K562 (cell line): ENCODE measurements at regions not wholly inside any gene's neighbourhood (a gene's known extent, or its start where the extent isn't known, plus 50 kb on each side); places are given as distances from the start of the nearest gene placed in this dataset.

Experiments
- ATAC-seq: fragments of 200-7000 bp; cut with Tn5 transposase; 3 replicates; pipeline ENCODE4 v1.9.1; 2020; ENCODE audit warnings: moderate library complexity
- BruUV-seq: library from RNA; stranded (reverse); fragments of 400-500 nt; replicated peaks from 2 replicates; lab custom pipeline; 2021; lab: Mats Ljungman, UMichigan
- CTCF ChIA-PET: fragments of 300-600 bp; formaldehyde crosslinking; extraction: SDS; loops from one replicate; lab custom pipeline; 2021; ENCODE audit warnings: low intra/inter-chr PET ratio; lab: Yijun Ruan, JAX
- POLR2A ChIA-PET: fragments of 300-600, 350-650 bp; sonication (Branson Sonifier 250); formaldehyde crosslinking; extraction: SDS; loops from one replicate; lab custom pipeline; 2021; ENCODE audit warnings: antibody characterized with exemption, inconsistent platforms; lab: Yijun Ruan, JAX
- DNase-seq, 4 experiments: peaks; one replicate each; pipeline versions ENCODE4 v3.0.0 to v3.0.0-alpha.2; 2011 to 2018; ENCODE audit warnings: low spot score in 3 of 4, mixed read lengths in 3 of 4; ENCODE audit errors: extremely low read depth in 1 of 4
- FAIRE-seq: peaks from 2 replicates; lab custom pipeline; 2011; peaks lifted over from hg19 to GRCh38; lab: Jason Lieb, UNC
- H2AFZ ChIP-seq: 2 replicates; pipeline ENCODE4 v1.6.0; 2011; ENCODE audit warnings: low read depth, low read length, control low read depth, inconsistent platforms
- H3K27ac ChIP-seq: fragments of 200-600 bp; 3 replicates; pipeline ENCODE4 v1.8.0; 2011; ENCODE audit warnings: low read depth, mild to moderate bottlenecking, control low read depth, inconsistent platforms, low read length, moderate library complexity, mixed read lengths; ENCODE audit errors: extremely low read depth
- H3K27me3 ChIP-seq, 2 experiments: fragments of 300-600 bp in 1 of 2; 2 replicates in 1 of 2; 3 replicates in 1 of 2; pipeline versions ENCODE4 v1.6.0 to v1.8.0; 2011; ENCODE audit warnings: inconsistent platforms in 2 of 2, low read length in 2 of 2, mild to moderate bottlenecking in 1 of 2, mixed read lengths in 1 of 2, moderate library complexity in 1 of 2; ENCODE audit not compliant: control insufficient read depth in 2 of 2, insufficient read depth in 2 of 2
- H3K36me3 ChIP-seq: fragments of 300-600 bp; 3 replicates; pipeline ENCODE4 v1.8.0; 2011; ENCODE audit warnings: mild to moderate bottlenecking, low read length, inconsistent platforms; ENCODE audit not compliant: control insufficient read depth, insufficient read depth
- H3K4me1 ChIP-seq, 2 experiments: fragments of 200-600 bp in 1 of 2; replicated peaks in 1 of 2; 2 replicates in 1 of 2; 3 replicates in 1 of 2; pipeline versions ENCODE4 v1.5.1 to v1.8.0; 2011; ENCODE audit warnings: inconsistent platforms in 2 of 2, low read length in 2 of 2, mild to moderate bottlenecking in 1 of 2, mixed read lengths in 1 of 2, moderate library complexity in 1 of 2; ENCODE audit not compliant: control insufficient read depth in 2 of 2, insufficient read depth in 2 of 2
- H3K4me2 ChIP-seq: 2 replicates; pipeline ENCODE4 v1.6.1; 2011; ENCODE audit warnings: low read length, control low read depth, inconsistent platforms, mixed read lengths; ENCODE audit not compliant: insufficient read depth
- H3K4me3 ChIP-seq: fragments of 200-600 bp; sonication (generic), shearing (Covaris generic); 2 replicates; pipeline ENCODE4 v1.5.1; 2016; ENCODE audit warnings: control low read depth, inconsistent platforms
- H3K79me2 ChIP-seq: fragments of 200-600 bp; 3 replicates; pipeline ENCODE4 v1.8.0; 2011; ENCODE audit warnings: low read length, inconsistent platforms; ENCODE audit not compliant: control insufficient read depth, insufficient read depth
- H3K9ac ChIP-seq, 2 experiments: 2 replicates each; pipeline versions ENCODE4 v1.6.0 to v1.6.1; 2011; ENCODE audit warnings: low read depth in 2 of 2, low read length in 2 of 2, control low read depth in 1 of 2, inconsistent platforms in 1 of 2, mild to moderate bottlenecking in 1 of 2, mixed read lengths in 1 of 2; ENCODE audit not compliant: insufficient read depth in 1 of 2
- H3K9me1 ChIP-seq: one replicate; pipeline ENCODE4 v1.6.0; 2011; ENCODE audit warnings: inconsistent platforms, mild to moderate bottlenecking, low read length, moderate library complexity; ENCODE audit not compliant: control insufficient read depth, insufficient read depth
- H3K9me3 ChIP-seq: replicated peaks from 2 replicates; pipeline ENCODE4 v1.5.1; 2011; ENCODE audit warnings: low read depth, low read length, inconsistent platforms; ENCODE audit not compliant: control insufficient read depth, insufficient read depth
- H4K20me1 ChIP-seq: replicated peaks from 2 replicates; pipeline ENCODE4 v1.6.1; 2011; ENCODE audit warnings: low read length, inconsistent platforms, mixed read lengths; ENCODE audit not compliant: control insufficient read depth, insufficient read depth
- ARID1B ChIP-seq: fragments of 450-650 bp; IDR thresholded peaks from 2 replicates; pipeline ENCODE4 v1.6.1; 2016; ENCODE audit warnings: antibody characterized with exemption, mild to moderate bottlenecking, inconsistent platforms
- BCL6 ChIP-seq: fragments of 250-450 bp; sonication (Bioruptor Pico); IDR thresholded peaks from 2 replicates; pipeline ENCODE4 v1.4.0; 2020
- BHLHE40 ChIP-seq: IDR thresholded peaks from 2 replicates; pipeline ENCODE4 v1.6.1; 2011; ENCODE audit warnings: low read length, improper control_type of control experiment
- CC2D1A ChIP-seq: fragments of 450-650 bp; IDR thresholded peaks from 2 replicates; pipeline ENCODE4 v1.6.1; 2017; ENCODE audit warnings: mild to moderate bottlenecking
- FOSL1 ChIP-seq: fragments of 200-800 bp; sonication (Bioruptor generic); conservative IDR thresholded peaks from 2 replicates; pipeline ENCODE4 v1.6.1; 2016; ENCODE audit warnings: missing genetic modification characterization, missing compliant biosample characterization
- KHSRP ChIP-seq: fragments of 450-650 bp; IDR thresholded peaks from 2 replicates; pipeline ENCODE4 v1.6.1; 2017
- KLF10 ChIP-seq: fragments of 250-450 bp; sonication (Bioruptor Pico); IDR thresholded peaks from 2 replicates; pipeline ENCODE4 v1.6.1; 2021; ENCODE audit warnings: matching md5 sums
- SLC30A9 ChIP-seq: fragments of 250-450 bp; sonication (Bioruptor Pico); IDR thresholded peaks from 2 replicates; pipeline ENCODE4 v1.8.0; 2022; ENCODE audit warnings: mild to moderate bottlenecking, moderate library complexity
- TFAM ChIP-seq: fragments of 250-450 bp; sonication (Bioruptor Pico); conservative IDR thresholded peaks from 2 replicates; pipeline ENCODE4 v1.5.0; 2021; ENCODE audit warnings: mild to moderate bottlenecking, moderate library complexity
- TRIM24 ChIP-seq, 2 experiments: fragments of 450-650 bp; IDR thresholded peaks; 2 replicates each; pipeline ENCODE4 v1.6.1; 2016
- YY1 ChIP-seq, 3 experiments: IDR thresholded peaks; 2 replicates each; pipeline ENCODE4 v1.6.1; 2011; ENCODE audit warnings: low read length in 2 of 3, mild to moderate bottlenecking in 2 of 3, moderate library complexity in 2 of 3, borderline replicate concordance in 1 of 3, control low read depth in 1 of 3, low read depth in 1 of 3; ENCODE audit not compliant: insufficient read depth in 3 of 3, insufficient replicate concordance in 2 of 3, control insufficient read depth in 1 of 3, insufficient read length in 1 of 3; ENCODE audit errors: extremely low read depth in 1 of 3
- ZEB2 ChIP-seq: fragments of 450-650 bp; IDR thresholded peaks from 2 replicates; pipeline ENCODE4 v1.6.1; 2016
- WGBS: fragments of 100-300 bp; shearing (Covaris generic); methylation state at CpG from one replicate; pipeline ENCODE4 v1.1.6; 2016; ENCODE audit warnings: low coverage, mixed read lengths; ENCODE audit not compliant: insufficient coverage; ENCODE audit errors: missing lambda C conversion rate; 5-methylcytosine and 5-hydroxymethylcytosine counted together
- in situ Hi-C: fragments of 300-500 bp; cut with MboI; formaldehyde crosslinking; loops from 4 replicates; pipeline ENCODE4 v1.15.0; 2018; ENCODE audit warnings: inconsistent platforms, mixed read lengths
- intact Hi-C: fragments of 100-400 bp; cut with micrococcal nuclease; formaldehyde crosslinking; loops from 2 replicates; pipeline ENCODE4 v1.14.2; 2022
- TF ChIP-seq, protein P1 (sequence below): fragments of 450-650 bp; IDR thresholded peaks from 2 replicates; pipeline ENCODE4 v1.6.1; 2017; ENCODE audit warnings: mild to moderate bottlenecking, moderate library complexity
- TF ChIP-seq, protein P2 (sequence below): fragments of 450-650 bp; formaldehyde crosslinking; IDR thresholded peaks from 2 replicates; pipeline ENCODE4 v1.4.0; 2020; ENCODE audit warnings: mild to moderate bottlenecking, moderate library complexity
- TF ChIP-seq, protein P3 (sequence below): fragments of 450-650 bp; formaldehyde crosslinking; IDR thresholded peaks from 2 replicates; pipeline ENCODE4 v1.4.0; 2020; ENCODE audit warnings: mild to moderate bottlenecking, mixed read lengths
- TF ChIP-seq, protein P4 (sequence below): fragments of 250-450 bp; sonication (Bioruptor Pico); IDR thresholded peaks from 2 replicates; pipeline ENCODE4 v1.8.0; 2021; ENCODE audit warnings: moderate library complexity, mild to moderate bottlenecking, inconsistent platforms

DNA sequence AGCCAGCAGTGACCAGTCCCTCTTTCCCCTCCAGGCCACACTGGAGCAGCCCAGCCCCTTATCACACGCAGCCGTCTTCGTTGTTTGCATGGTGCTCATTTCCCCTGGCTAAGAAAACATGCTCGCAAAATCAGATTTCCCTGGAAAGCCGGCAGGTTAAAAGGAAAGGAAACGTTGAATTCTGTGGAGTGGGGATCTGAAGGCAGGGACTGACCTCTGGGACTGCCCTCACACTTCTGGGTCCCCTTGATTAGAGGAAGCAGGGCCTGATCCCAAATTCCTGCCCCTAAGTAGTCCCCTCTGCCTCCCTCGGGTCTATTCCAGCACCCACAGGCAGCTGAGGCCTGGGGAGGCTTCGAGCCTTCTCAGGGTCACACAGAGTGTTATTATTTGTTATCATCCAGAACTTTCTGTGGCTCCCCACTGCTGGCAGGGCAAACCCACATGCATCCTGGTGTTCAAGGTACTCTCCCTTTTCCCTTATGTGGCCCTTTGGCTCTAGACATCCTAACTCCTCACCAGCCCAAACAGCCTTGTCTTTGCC is 125.2 kb upstream of the ZBTB40 start:
- H3K4me3 ChIP-seq = no peak overlapping the region
- no TSS peak for BruUV-seq
- H3K9me3 ChIP-seq = no peaks in the 10 kb centered on the region
- ATAC-seq (peak; percentile 48; the same call in 1 of the 3 replicates), FAIRE-seq (no peak), DNase-seq (no peak)
- POLR2A ChIA-PET = interaction anchor here (0.9 kb wide), 1 partner anchor 9 kb away, joined by 3 read pairs; no protein-coding TSS in a partner anchor
- no peak overlapping the region for H3K4me2 ChIP-seq
- no peak overlapping the region for H2AFZ ChIP-seq
- whole genome bisulfite sequencing = 4% methylated on average over 8 of the region's 8 CpGs
- no peak overlapping the region for H3K9ac ChIP-seq
- H4K20me1 ChIP-seq = no peaks in the 10 kb centered on the region; the same call in 1 of the 2 replicates
- no peak overlapping the region for H3K27ac ChIP-seq
- no peaks in the 10 kb centered on the region for H3K79me2 ChIP-seq
- intact Hi-C loops (no loop called here), in situ Hi-C loops (no loop called here)
- H3K27me3 ChIP-seq = peaks cover 27 to 86% of the 10 kb centered on the region in 2 experiments
- no peaks in the 10 kb centered on the region for H3K36me3 ChIP-seq
- CTCF ChIA-PET = no interaction called here
- H3K9me1 ChIP-seq = no peaks in the 10 kb centered on the region
- peaks cover 0 to 5% of the 10 kb centered on the region in 2 experiments; a peak in 1 of 5 replicates for H3K4me1 ChIP-seq
- TF ChIP-seq, protein P1, sequence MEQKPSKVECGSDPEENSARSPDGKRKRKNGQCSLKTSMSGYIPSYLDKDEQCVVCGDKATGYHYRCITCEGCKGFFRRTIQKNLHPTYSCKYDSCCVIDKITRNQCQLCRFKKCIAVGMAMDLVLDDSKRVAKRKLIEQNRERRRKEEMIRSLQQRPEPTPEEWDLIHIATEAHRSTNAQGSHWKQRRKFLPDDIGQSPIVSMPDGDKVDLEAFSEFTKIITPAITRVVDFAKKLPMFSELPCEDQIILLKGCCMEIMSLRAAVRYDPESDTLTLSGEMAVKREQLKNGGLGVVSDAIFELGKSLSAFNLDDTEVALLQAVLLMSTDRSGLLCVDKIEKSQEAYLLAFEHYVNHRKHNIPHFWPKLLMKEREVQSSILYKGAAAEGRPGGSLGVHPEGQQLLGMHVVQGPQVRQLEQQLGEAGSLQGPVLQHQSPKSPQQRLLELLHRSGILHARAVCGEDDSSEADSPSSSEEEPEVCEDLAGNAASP = no peak
- TF ChIP-seq KLF10 = no peak
- no peak for TF ChIP-seq KHSRP
- TF ChIP-seq BCL6 (CRISPR knock-in tag) = no peak
- no peak for TF ChIP-seq ZEB2
- no peak for TF ChIP-seq CC2D1A
- no peak for TF ChIP-seq ARID1B
- TF ChIP-seq, protein P2, sequence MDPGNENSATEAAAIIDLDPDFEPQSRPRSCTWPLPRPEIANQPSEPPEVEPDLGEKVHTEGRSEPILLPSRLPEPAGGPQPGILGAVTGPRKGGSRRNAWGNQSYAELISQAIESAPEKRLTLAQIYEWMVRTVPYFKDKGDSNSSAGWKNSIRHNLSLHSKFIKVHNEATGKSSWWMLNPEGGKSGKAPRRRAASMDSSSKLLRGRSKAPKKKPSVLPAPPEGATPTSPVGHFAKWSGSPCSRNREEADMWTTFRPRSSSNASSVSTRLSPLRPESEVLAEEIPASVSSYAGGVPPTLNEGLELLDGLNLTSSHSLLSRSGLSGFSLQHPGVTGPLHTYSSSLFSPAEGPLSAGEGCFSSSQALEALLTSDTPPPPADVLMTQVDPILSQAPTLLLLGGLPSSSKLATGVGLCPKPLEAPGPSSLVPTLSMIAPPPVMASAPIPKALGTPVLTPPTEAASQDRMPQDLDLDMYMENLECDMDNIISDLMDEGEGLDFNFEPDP = no peak
- no peak for TF ChIP-seq TRIM24 (IDR thresholded peaks at IDR 0.05)
- TF ChIP-seq BHLHE40 = no peak
- TF ChIP-seq YY1 (IDR thresholded peaks at IDR 0.05; ENCODE audit: borderline replicate concordance in 1 of 3, control insufficient read depth in 1 of 3, extremely low read depth in 1 of 3, insufficient read depth in 3 of 3, insufficient read length in 1 of 3, insufficient replicate concordance in 2 of 3, low read depth in 1 of 3, low read length in 2 of 3) = no peak
- TF ChIP-seq, protein P3, sequence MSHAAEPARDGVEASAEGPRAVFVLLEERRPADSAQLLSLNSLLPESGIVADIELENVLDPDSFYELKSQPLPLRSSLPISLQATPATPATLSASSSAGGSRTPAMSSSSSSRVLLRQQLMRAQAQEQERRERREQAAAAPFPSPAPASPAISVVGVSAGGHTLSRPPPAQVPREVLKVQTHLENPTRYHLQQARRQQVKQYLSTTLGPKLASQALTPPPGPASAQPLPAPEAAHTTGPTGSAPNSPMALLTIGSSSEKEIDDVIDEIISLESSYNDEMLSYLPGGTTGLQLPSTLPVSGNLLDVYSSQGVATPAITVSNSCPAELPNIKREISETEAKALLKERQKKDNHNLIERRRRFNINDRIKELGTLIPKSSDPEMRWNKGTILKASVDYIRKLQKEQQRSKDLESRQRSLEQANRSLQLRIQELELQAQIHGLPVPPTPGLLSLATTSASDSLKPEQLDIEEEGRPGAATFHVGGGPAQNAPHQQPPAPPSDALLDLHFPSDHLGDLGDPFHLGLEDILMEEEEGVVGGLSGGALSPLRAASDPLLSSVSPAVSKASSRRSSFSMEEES (CRISPR knock-in tag) = no peak
- no peak for TF ChIP-seq SLC30A9 (CRISPR knock-in tag)
- TF ChIP-seq TFAM = no peak
- TF ChIP-seq, protein P4, sequence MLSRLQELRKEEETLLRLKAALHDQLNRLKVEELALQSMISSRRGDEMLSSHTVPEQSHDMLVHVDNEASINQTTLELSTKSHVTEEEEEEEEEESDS (CRISPR knock-in tag) = no peak
- no peak for TF ChIP-seq FOSL1
